Neural cell (in vitro differentiated cells): ENCODE measurements at regions not wholly inside any gene's neighbourhood (a gene's known extent, or its start where the extent isn't known, plus 50 kb on each side); places are given as distances from the start of the nearest gene placed in this dataset.

ENCODE experiments used
- H2AFZ ChIP-seq: fragments of 200-600, 300-800 bp; sonication (generic), shearing (Covaris generic); 2 replicates; pipeline ENCODE4 v1.6.0; 2014; ENCODE audit warnings: low read depth, mild to moderate bottlenecking, antibody characterized with exemption, low read length, moderate library complexity
- H3F3A ChIP-seq: fragments of 200-600 bp; shearing (Covaris generic); 2 replicates; pipeline ENCODE4 v1.6.1; 2016; ENCODE audit warnings: mild to moderate bottlenecking, moderate library complexity, mixed read lengths, antibody characterized with exemption, low read length; ENCODE audit not compliant: insufficient read depth, poor library complexity, severe bottlenecking
- H3K27ac ChIP-seq: fragments of 200-600, 300-800 bp; sonication (generic), shearing (Covaris generic); 2 replicates; pipeline ENCODE4 v1.5.1; 2014; ENCODE audit warnings: mild to moderate bottlenecking, low read length, moderate library complexity
- H3K27me3 ChIP-seq: fragments of 300-800, 200-600 bp; sonication (generic), shearing (Covaris generic); 2 replicates; pipeline ENCODE4 v1.6.0; 2014; ENCODE audit warnings: mild to moderate bottlenecking, low read depth, low read length, moderate library complexity; ENCODE audit not compliant: insufficient read depth
- H3K36me3 ChIP-seq: fragments of 300-800, 200-600 bp; sonication (generic), shearing (Covaris generic); 2 replicates; pipeline ENCODE4 v1.5.1; 2014; ENCODE audit warnings: mild to moderate bottlenecking, antibody characterized with exemption, low read length, moderate library complexity; ENCODE audit not compliant: insufficient read depth
- H3K4me2 ChIP-seq: fragments of 300-800, 200-600 bp; sonication (generic), shearing (Covaris generic); 2 replicates; pipeline ENCODE4 v1.6.0; 2014; ENCODE audit warnings: mild to moderate bottlenecking, low read length
- H3K4me3 ChIP-seq: fragments of 300-800, 200-600 bp; sonication (generic), shearing (Covaris generic); 2 replicates; pipeline ENCODE4 v1.5.1; 2014; ENCODE audit warnings: mild to moderate bottlenecking, low read length, moderate library complexity
- H3K79me2 ChIP-seq: fragments of 200-600 bp; shearing (Covaris generic); replicated peaks from 2 replicates; pipeline ENCODE4 v1.6.0; 2014; ENCODE audit warnings: mild to moderate bottlenecking, low read length, moderate library complexity; ENCODE audit not compliant: insufficient read depth
- H3K9ac ChIP-seq: fragments of 300-800, 200-600 bp; sonication (generic), shearing (Covaris generic); 2 replicates; pipeline ENCODE4 v1.6.1; 2016; ENCODE audit warnings: mild to moderate bottlenecking, low read length, mixed read lengths
- H3K9me2 ChIP-seq: fragments of 200-600 bp; shearing (Covaris generic); 2 replicates; pipeline ENCODE4 v1.6.1; 2016; ENCODE audit warnings: mild to moderate bottlenecking, low read length, mixed read lengths; ENCODE audit not compliant: insufficient read depth
- H3K9me3 ChIP-seq: fragments of 200-600, 300-800 bp; sonication (generic), shearing (Covaris generic); 2 replicates; pipeline ENCODE4 v1.6.1; 2016; ENCODE audit warnings: mild to moderate bottlenecking, mixed run types, low read length, moderate library complexity, mixed read lengths
- H4K20me1 ChIP-seq: fragments of 200-600 bp; shearing (Covaris generic); 2 replicates; pipeline ENCODE4 v1.6.1; 2016; ENCODE audit warnings: mild to moderate bottlenecking, mixed run types; ENCODE audit not compliant: insufficient read depth
- CTCF ChIP-seq: fragments of 450-650 bp; IDR thresholded peaks from 2 replicates; pipeline ENCODE4 v1.5.1; 2014; ENCODE audit warnings: antibody characterized with exemption, mild to moderate bottlenecking, moderate library complexity; ENCODE audit not compliant: poor library complexity, severe bottlenecking
- EP300 ChIP-seq: fragments of 450-650 bp; conservative IDR thresholded peaks from 2 replicates; pipeline ENCODE4 v1.6.1; 2014; ENCODE audit warnings: antibody characterized with exemption, mild to moderate bottlenecking, moderate library complexity; ENCODE audit not compliant: poor library complexity, severe bottlenecking
- EZH2 ChIP-seq: fragments of 200-600, 300-800 bp; shearing (Covaris generic), sonication (generic); IDR thresholded peaks from 2 replicates; pipeline ENCODE4 v1.6.1; 2014; ENCODE audit warnings: antibody characterized with exemption, low read length, borderline replicate concordance, mild to moderate bottlenecking; ENCODE audit not compliant: insufficient read depth, poor library complexity, severe bottlenecking
- MXI1 ChIP-seq: fragments of 450-650 bp; conservative IDR thresholded peaks from 2 replicates; pipeline ENCODE4 v1.6.1; 2014; ENCODE audit warnings: antibody characterized with exemption, mild to moderate bottlenecking; ENCODE audit not compliant: poor library complexity, severe bottlenecking
- POLR2AphosphoS5 ChIP-seq: IDR thresholded peaks from 2 replicates; pipeline ENCODE4 v1.6.1; 2012
- RAD21 ChIP-seq: fragments of 450-650 bp; conservative IDR thresholded peaks from 2 replicates; pipeline ENCODE4 v1.6.1; 2014; ENCODE audit warnings: antibody characterized with exemption, mild to moderate bottlenecking, moderate library complexity
- REST ChIP-seq: IDR thresholded peaks from 2 replicates; pipeline ENCODE4 v1.6.1; 2012; ENCODE audit warnings: borderline replicate concordance
- SMC3 ChIP-seq: fragments of 450-650 bp; conservative IDR thresholded peaks from 2 replicates; pipeline ENCODE4 v1.6.1; 2014; ENCODE audit warnings: antibody characterized with exemption, mild to moderate bottlenecking, moderate library complexity; ENCODE audit not compliant: poor library complexity
- TAF1 ChIP-seq: IDR thresholded peaks from 2 replicates; pipeline ENCODE4 v1.6.1; 2012; ENCODE audit warnings: low read depth

GRCh38 chr20:24842918-24843715 lies 106.0 kb upstream of the CST7 start:
- TF ChIP-seq EZH2 (no peak), POLR2AphosphoS5 (no peak), TAF1 (no peak), CTCF (no peak), EP300 (no peak), MXI1 (no peak), REST (no peak), RAD21 (no peak), SMC3 (no peak)
- Histone ChIP-seq H3K9me3 (no peaks in the 10 kb centered on the region), H3F3A (no peaks in the 10 kb centered on the region), H3K9me2 (no peaks in the 10 kb centered on the region), H3K4me2 (no peak overlapping the region), H3K27ac (no peak overlapping the region), H3K4me3 (no peak overlapping the region), H3K79me2 (no peaks in the 10 kb centered on the region), H3K27me3 (no peaks in the 10 kb centered on the region), H4K20me1 (no peaks in the 10 kb centered on the region), H3K36me3 (no peaks in the 10 kb centered on the region), H2AFZ (no peak overlapping the region), H3K9ac (no peak overlapping the region)

GRCh38 chr20:24850176-24850575 lies 98.9 kb upstream of the CST7 start:
- Histone ChIP-seq H3K4me2 (no peak overlapping the region), H2AFZ (no peak overlapping the region), H3K9me3 (no peaks in the 10 kb centered on the region), H3K4me3 (no peak overlapping the region), H3F3A (no peaks in the 10 kb centered on the region), H3K9me2 (no peaks in the 10 kb centered on the region), H3K9ac (no peak overlapping the region), H3K79me2 (no peaks in the 10 kb centered on the region), H3K36me3 (no peaks in the 10 kb centered on the region), H3K27me3 (no peaks in the 10 kb centered on the region), H4K20me1 (no peaks in the 10 kb centered on the region), H3K27ac (no peak overlapping the region)
- TF ChIP-seq EP300 (no peak), CTCF (no peak), REST (no peak), RAD21 (no peak), MXI1 (no peak), EZH2 (no peak), POLR2AphosphoS5 (no peak), SMC3 (no peak)
